SK-N-SH (cell line): ENCODE measurements at regions not wholly inside any gene's neighbourhood (a gene's known extent, or its start where the extent isn't known, plus 50 kb on each side); places are given as distances from the start of the nearest gene placed in this dataset.
A peak's percentile ranks its signal among the peaks of the same experiment; 100 is the strongest.

ENCODE experiments used
- CTCF ChIA-PET: fragments of 300-600, 350-600 bp; formaldehyde crosslinking; extraction: SDS; loops from one replicate; lab custom pipeline; 2021; lab: Yijun Ruan, JAX
- POLR2A ChIA-PET: fragments of 350-600 bp; sonication (Branson Sonifier 250); formaldehyde crosslinking; extraction: SDS; loops from one replicate; lab custom pipeline; 2020; ENCODE audit warnings: antibody characterized with exemption, inconsistent platforms; lab: Yijun Ruan, JAX
- DNase-seq: peaks from one replicate; pipeline ENCODE4 v3.0.0; 2012
- H2AFZ ChIP-seq: fragments of 200-600 bp; sonication (generic); 2 replicates; pipeline ENCODE4 v1.8.1; 2016; ENCODE audit warnings: antibody characterized with exemption, mild to moderate bottlenecking, low read depth
- H3F3A ChIP-seq: fragments of 200-600 bp; sonication (generic); replicated peaks from 2 replicates; pipeline ENCODE3; 2016; ENCODE audit warnings: antibody characterized with exemption, mild to moderate bottlenecking; ENCODE audit not compliant: insufficient read depth
- H3K27ac ChIP-seq, 2 experiments: fragments of 200-500 bp in 1 of 2; fragments of 200-600 bp in 1 of 2; sonication (Bioruptor generic) in 1 of 2; sonication (generic), shearing (Covaris generic) in 1 of 2; 2 replicates each; pipeline versions ENCODE4 v1.5.1 to v1.6.1; 2014 to 2016; ENCODE audit warnings: low read depth in 2 of 2, inconsistent platforms in 1 of 2, low read length in 1 of 2, mild to moderate bottlenecking in 1 of 2, mixed read lengths in 1 of 2
- H3K27me3 ChIP-seq: fragments of 200-600 bp; sonication (generic), shearing (Covaris generic); 2 replicates; pipeline ENCODE4 v1.6.1; 2016; ENCODE audit warnings: mixed run types; ENCODE audit not compliant: insufficient read depth
- H3K36me3 ChIP-seq, 2 experiments: fragments of 200-500 bp in 1 of 2; fragments of 200-600 bp in 1 of 2; sonication (Bioruptor generic) in 1 of 2; sonication (generic) in 1 of 2; replicated peaks in 1 of 2; 2 replicates each; pipeline versions ENCODE3 to v1.5.1; 2014 to 2016; ENCODE audit warnings: low read length in 1 of 2, mild to moderate bottlenecking in 1 of 2; ENCODE audit not compliant: insufficient read depth in 2 of 2, control insufficient read depth in 1 of 2
- H3K4me1 ChIP-seq, 2 experiments: fragments of 200-500 bp in 1 of 2; fragments of 200-600 bp in 1 of 2; sonication (Bioruptor generic) in 1 of 2; sonication (generic), shearing (Covaris generic) in 1 of 2; 2 replicates each; pipeline versions ENCODE4 v1.5.1 to v1.6.1; 2014 to 2016; ENCODE audit warnings: low read depth in 1 of 2, low read length in 1 of 2, mixed run types in 1 of 2; ENCODE audit not compliant: insufficient read depth in 2 of 2, control insufficient read depth in 1 of 2
- H3K4me2 ChIP-seq: fragments of 200-600 bp; sonication (generic), shearing (Covaris generic); 2 replicates; pipeline ENCODE4 v1.6.1; 2017; ENCODE audit warnings: mixed run types
- H3K4me3 ChIP-seq, 2 experiments: fragments of 200-500 bp in 1 of 2; fragments of 200-600 bp in 1 of 2; sonication (Bioruptor generic) in 1 of 2; sonication (generic), shearing (Covaris generic) in 1 of 2; 2 replicates each; pipeline versions ENCODE4 v1.5.1 to v1.8.1; 2014 to 2016; ENCODE audit warnings: low read depth in 2 of 2, inconsistent platforms in 1 of 2, low read length in 1 of 2, mild to moderate bottlenecking in 1 of 2, mixed read lengths in 1 of 2, moderate library complexity in 1 of 2
- H3K79me2 ChIP-seq: fragments of 200-600 bp; sonication (generic); 2 replicates; pipeline ENCODE4 v1.8.1; 2017; ENCODE audit warnings: mild to moderate bottlenecking; ENCODE audit not compliant: insufficient read depth
- H3K9ac ChIP-seq: fragments of 200-600 bp; sonication (generic); 2 replicates; pipeline ENCODE4 v1.6.1; 2017; ENCODE audit warnings: mixed run types
- H3K9me2 ChIP-seq: fragments of 200-600 bp; sonication (generic); 2 replicates; pipeline ENCODE4 v1.6.1; 2017; ENCODE audit warnings: mixed run types
- H3K9me3 ChIP-seq: fragments of 200-600 bp; sonication (generic); 2 replicates; pipeline ENCODE4 v1.6.1; 2017; ENCODE audit warnings: mixed run types, mild to moderate bottlenecking, moderate library complexity
- H4K20me1 ChIP-seq: fragments of 200-600 bp; sonication (generic); 2 replicates; pipeline ENCODE4 v1.6.1; 2017; ENCODE audit warnings: mild to moderate bottlenecking, mixed run types; ENCODE audit not compliant: insufficient read depth
- ELF1 ChIP-seq: IDR thresholded peaks from 2 replicates; pipeline ENCODE4 v1.4.0; 2012
- EP300 ChIP-seq, 2 experiments: IDR thresholded peaks; 2 replicates each; pipeline versions ENCODE4 v1.4.0 to v1.6.1; 2012; ENCODE audit warnings: borderline replicate concordance in 1 of 2, low read depth in 1 of 2, low read length in 1 of 2
- FOXJ3 ChIP-seq: sonication (generic); formaldehyde crosslinking; IDR thresholded peaks from 2 replicates; pipeline ENCODE4 v1.5.1; 2020; ENCODE audit warnings: mild to moderate bottlenecking, missing genetic modification reagents
- GATA2 ChIP-seq: sonication (generic); formaldehyde crosslinking; IDR thresholded peaks from 2 replicates; pipeline ENCODE4 v1.5.0; 2020; ENCODE audit warnings: mild to moderate bottlenecking, missing genetic modification reagents
- JUND ChIP-seq: IDR thresholded peaks from 2 replicates; pipeline ENCODE4 v1.4.0; 2012
- MAX ChIP-seq: IDR thresholded peaks from 2 replicates; pipeline ENCODE4 v1.4.0; 2012; ENCODE audit warnings: low read depth
- MEF2A ChIP-seq: IDR thresholded peaks from 2 replicates; pipeline ENCODE4 v1.4.0; 2012; ENCODE audit warnings: low read depth, borderline replicate concordance
- MXI1 ChIP-seq: IDR thresholded peaks from 2 replicates; pipeline ENCODE4 v1.6.1; 2012; ENCODE audit warnings: mild to moderate bottlenecking, low read depth, low read length, improper control_type of control experiment
- NFIC ChIP-seq: IDR thresholded peaks from 2 replicates; pipeline ENCODE4 v1.4.0; 2012; ENCODE audit warnings: borderline replicate concordance
- PBX3 ChIP-seq: IDR thresholded peaks from 2 replicates; pipeline ENCODE4; 2012
- RAD21 ChIP-seq: IDR thresholded peaks from 2 replicates; pipeline ENCODE4 v1.6.1; 2012; ENCODE audit warnings: mild to moderate bottlenecking, low read length
- RCOR1 ChIP-seq: fragments of 150-350 bp; IDR thresholded peaks from 2 replicates; pipeline ENCODE4 v1.6.1; 2017; ENCODE audit warnings: antibody characterized with exemption, low read length
- RFX5 ChIP-seq: IDR thresholded peaks from 2 replicates; pipeline ENCODE4 v1.6.1; 2012; ENCODE audit warnings: mild to moderate bottlenecking, improper control_type of control experiment, low read length
- RXRA ChIP-seq: IDR thresholded peaks from 2 replicates; pipeline ENCODE4 v1.4.0; 2012; ENCODE audit warnings: low read depth, mild to moderate bottlenecking, borderline replicate concordance
- SMC3 ChIP-seq: IDR thresholded peaks from 2 replicates; pipeline ENCODE4 v1.6.1; 2012; ENCODE audit warnings: low read depth, low read length, improper control_type of control experiment
- TCF12 ChIP-seq: IDR thresholded peaks from 2 replicates; pipeline ENCODE4 v1.4.0; 2012
- TEAD4 ChIP-seq: IDR thresholded peaks from 2 replicates; pipeline ENCODE4 v1.4.0; 2012; ENCODE audit warnings: mild to moderate bottlenecking, borderline replicate concordance; ENCODE audit not compliant: insufficient read depth
- YY1 ChIP-seq: IDR thresholded peaks from 2 replicates; pipeline ENCODE4 v1.4.0; 2012; ENCODE audit warnings: low read depth, mild to moderate bottlenecking
- WGBS: methylation state at CpG from one replicate; pipeline ENCODE4 v1.1.6; 2017; ENCODE audit warnings: low lambda C conversion rate; 5-methylcytosine and 5-hydroxymethylcytosine counted together
- TF ChIP-seq, protein P1 (sequence below): IDR thresholded peaks from 2 replicates; pipeline ENCODE4 v1.4.0; 2012; ENCODE audit warnings: low read depth, borderline replicate concordance

DNA sequence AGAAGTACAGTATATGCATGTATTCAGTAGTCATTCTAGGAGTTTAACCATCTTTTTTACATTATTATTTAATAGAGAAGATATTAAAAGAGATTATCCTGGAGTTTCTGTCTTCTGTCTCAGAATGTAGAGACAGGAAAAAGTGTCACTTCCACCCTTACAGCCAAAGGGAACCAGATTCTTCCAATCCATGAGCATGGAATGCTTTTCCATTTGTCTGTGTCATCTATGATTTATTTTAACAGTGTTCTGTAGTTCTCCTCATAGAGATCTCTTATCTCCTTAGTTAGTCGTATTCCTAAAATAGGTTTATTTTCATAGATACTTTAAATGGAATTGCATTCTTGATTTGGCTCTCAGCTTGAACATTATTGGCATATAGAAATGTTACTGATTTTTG lies 959.5 kb upstream of the PIK3C3 start:
- Histone ChIP-seq H3K9ac (no peak overlapping the region), H2AFZ (no peak overlapping the region), H3K4me1 (no peaks in the 10 kb centered on the region), H4K20me1 (no peaks in the 10 kb centered on the region), H3K27me3 (no peaks in the 10 kb centered on the region), H3F3A (peaks cover 4% of the 10 kb centered on the region), H3K4me3 (no peak overlapping the region), H3K36me3 (no peaks in the 10 kb centered on the region), H3K9me2 (no peaks in the 10 kb centered on the region), H3K79me2 (no peaks in the 10 kb centered on the region), H3K27ac (peak overlapping the region in 1 of 2 experiments; percentile 24; a peak in 2 of 4 replicates), H3K4me2 (no peak overlapping the region), H3K9me3 (peaks cover 5% of the 10 kb centered on the region)
- POLR2A ChIA-PET = no interaction called here
- TF ChIP-seq RAD21 (no peak), MXI1 (no peak), TCF12 (peak; percentile 60), PBX3 (peak; percentile 65), MEF2A (peak; percentile 57; the same call in 1 of the 2 replicates), SMC3 (no peak), JUND (peak; percentile 24; the same call in 1 of the 2 replicates)
- WGBS = 8% methylated on average over 1 of the region's 1 CpG
- CTCF ChIA-PET = no interaction called here
- DNase-seq = no peak

DNA sequence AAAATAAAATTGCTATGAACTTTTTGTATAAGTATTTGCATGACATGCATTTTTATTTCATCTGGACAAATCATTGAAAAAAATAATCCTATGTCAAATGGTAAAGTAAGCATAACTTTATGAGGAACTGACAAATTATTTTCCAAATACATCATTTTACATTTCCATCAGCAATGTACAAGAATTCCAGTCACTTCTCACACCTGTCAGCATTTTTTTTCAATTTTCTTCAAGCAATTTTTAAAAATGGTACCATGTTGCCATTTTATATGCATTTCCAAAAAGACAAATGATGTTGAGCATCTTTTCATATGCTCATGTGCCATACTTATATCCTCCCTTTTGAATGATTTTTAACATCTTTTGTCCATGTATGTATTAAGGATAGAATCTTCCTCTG lies 961.7 kb upstream of the PIK3C3 start:
- Histone ChIP-seq H3K27me3 (no peaks in the 10 kb centered on the region), H3K27ac (no peak overlapping the region), H3K4me2 (no peak overlapping the region), H3K9me2 (no peaks in the 10 kb centered on the region), H3K4me3 (no peak overlapping the region), H4K20me1 (no peaks in the 10 kb centered on the region), H3K36me3 (no peaks in the 10 kb centered on the region), H3K4me1 (no peaks in the 10 kb centered on the region), H3K9me3 (peaks cover 5% of the 10 kb centered on the region), H3F3A (peaks cover 4% of the 10 kb centered on the region), H3K79me2 (no peaks in the 10 kb centered on the region), H2AFZ (no peak overlapping the region), H3K9ac (no peak overlapping the region)
- no peak for DNase-seq
- ChIA-PET POLR2A (no interaction called here), CTCF (no interaction called here)
- TF ChIP-seq FOXJ3 (no peak), GATA2 (CRISPR knock-in tag) (no peak), NFIC (no peak), RFX5 (no peak), YY1 (no peak), EP300 (IDR thresholded peaks at IDR 0.05; ENCODE audit: borderline replicate concordance in 1 of 2, low read depth in 1 of 2, low read length in 1 of 2) (no peak), SMC3 (no peak), MAX (no peak), TEAD4 (no peak), RCOR1 (no peak), RXRA (no peak), ELF1 (no peak)
- TF ChIP-seq, protein P1, sequence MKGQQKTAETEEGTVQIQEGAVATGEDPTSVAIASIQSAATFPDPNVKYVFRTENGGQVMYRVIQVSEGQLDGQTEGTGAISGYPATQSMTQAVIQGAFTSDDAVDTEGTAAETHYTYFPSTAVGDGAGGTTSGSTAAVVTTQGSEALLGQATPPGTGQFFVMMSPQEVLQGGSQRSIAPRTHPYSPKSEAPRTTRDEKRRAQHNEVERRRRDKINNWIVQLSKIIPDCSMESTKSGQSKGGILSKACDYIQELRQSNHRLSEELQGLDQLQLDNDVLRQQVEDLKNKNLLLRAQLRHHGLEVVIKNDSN = no peak
